Kidney epithelial cell (primary cell): ENCODE measurements at regions not wholly inside any gene's neighbourhood (a gene's known extent, or its start where the extent isn't known, plus 50 kb on each side); places are given as distances from the start of the nearest gene placed in this dataset.

ENCODE experiments used
- DNase-seq: peaks from one replicate; pipeline ENCODE4 v3.0.0-alpha.2; 2010; ENCODE audit warnings: low read depth
- H3K27me3 ChIP-seq: 2 replicates; pipeline ENCODE4 v1.6.0; 2011; ENCODE audit warnings: low read length; ENCODE audit not compliant: control insufficient read depth, insufficient read depth
- H3K36me3 ChIP-seq: 2 replicates; pipeline ENCODE4 v1.5.1; 2011; ENCODE audit warnings: low read length; ENCODE audit not compliant: control insufficient read depth, insufficient read depth
- H3K4me3 ChIP-seq: 2 replicates; pipeline ENCODE4 v1.5.1; 2011; ENCODE audit warnings: low read depth, mild to moderate bottlenecking, control low read depth, low read length
- CTCF ChIP-seq: IDR thresholded peaks from 2 replicates; pipeline ENCODE4 v1.5.1; 2011; ENCODE audit warnings: mild to moderate bottlenecking, moderate library complexity, low read length, control low read depth, inconsistent platforms; ENCODE audit not compliant: insufficient read depth, poor library complexity, severe bottlenecking

- DNase-seq = no peak
- TF ChIP-seq CTCF = no peak
- H3K27me3 ChIP-seq = no peaks in the 10 kb centered on the region
- H3K4me3 ChIP-seq = no peak overlapping the region
- H3K36me3 ChIP-seq = no peaks in the 10 kb centered on the region
Measured at GRCh38 chr6:120354452-120355098, 979.7 kb downstream of the TBC1D32 start.

GRCh38 chr6:120352491-120352890, 981.8 kb downstream of the TBC1D32 start:
- Histone ChIP-seq H3K36me3 (no peaks in the 10 kb centered on the region), H3K4me3 (no peak overlapping the region), H3K27me3 (no peaks in the 10 kb centered on the region)
- no peak for TF ChIP-seq CTCF
- DNase-seq = no peak

- H3K36me3 ChIP-seq = no peaks in the 10 kb centered on the region
- TF ChIP-seq CTCF = no peak
Measured at GRCh38 chr6:120348926-120349325, 985.4 kb downstream of the TBC1D32 start.

GRCh38 chr6:120328521-120328920, 979.0 kb upstream of the MAN1A1 start:
- Histone ChIP-seq H3K36me3 (no peaks in the 10 kb centered on the region), H3K27me3 (no peaks in the 10 kb centered on the region), H3K4me3 (no peak overlapping the region)
- DNase-seq = no peak
- TF ChIP-seq CTCF = no peak

More at GRCh38 chr6:120348926-120349325, 985.4 kb downstream of the TBC1D32 start:
- no peak for DNase-seq
- Histone ChIP-seq H3K27me3 (no peaks in the 10 kb centered on the region), H3K4me3 (no peak overlapping the region)

- Histone ChIP-seq H3K27me3 (no peaks in the 10 kb centered on the region), H3K4me3 (no peak overlapping the region), H3K36me3 (no peaks in the 10 kb centered on the region)
- no peak for TF ChIP-seq CTCF
- DNase-seq = no peak
Measured at GRCh38 chr6:120320481-120321162, 971.1 kb upstream of the MAN1A1 start.
